ENCODE measurements at regions not wholly inside any gene's neighbourhood (a gene's known extent, or its start where the extent isn't known, plus 50 kb on each side); places are given as distances from the start of the nearest gene placed in this dataset.
A peak's percentile ranks its signal among the peaks of the same experiment; 100 is the strongest.

DNA sequence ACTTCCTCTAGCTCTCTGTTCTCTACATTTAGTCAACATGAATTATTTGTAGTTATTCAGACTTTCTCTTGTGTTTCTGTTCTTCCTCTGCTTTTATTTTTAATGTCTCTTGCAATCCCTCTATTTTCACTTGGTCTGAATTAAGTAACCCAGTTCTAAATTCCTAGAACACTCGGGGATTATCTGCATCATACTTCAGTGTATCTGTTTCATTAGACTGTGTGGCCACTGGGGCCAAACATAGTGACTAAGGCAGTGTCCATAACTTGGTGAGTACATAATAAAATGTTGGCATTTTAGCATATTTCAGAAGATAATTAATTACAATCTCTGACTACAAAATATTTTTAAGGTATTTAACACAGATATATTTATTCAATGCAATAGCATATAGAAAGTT lies 1087.2 kb upstream of the B3GALT2 start:
- Mint-ChIP-seq H3K4me1 (ENCODE audit: insufficient read depth, unreplicated experiment) (no peaks in the 10 kb centered on the region), H3K9me3 (ENCODE audit: unreplicated experiment) (no peaks in the 10 kb centered on the region), H3K27me3 (ENCODE audit: insufficient read depth, unreplicated experiment) (no peaks in the 10 kb centered on the region), H3K4me3 (ENCODE audit: unreplicated experiment) (no peak overlapping the region), H3K27ac (ENCODE audit: low read depth, unreplicated experiment) (no peak overlapping the region), H3K36me3 (ENCODE audit: insufficient read depth, unreplicated experiment) (no peaks in the 10 kb centered on the region)
- DNase-seq (ENCODE audit: unreplicated experiment): no peak
- intact Hi-C loops (cut with micrococcal nuclease): no loop called here
- TF ChIP-seq, protein P1, sequence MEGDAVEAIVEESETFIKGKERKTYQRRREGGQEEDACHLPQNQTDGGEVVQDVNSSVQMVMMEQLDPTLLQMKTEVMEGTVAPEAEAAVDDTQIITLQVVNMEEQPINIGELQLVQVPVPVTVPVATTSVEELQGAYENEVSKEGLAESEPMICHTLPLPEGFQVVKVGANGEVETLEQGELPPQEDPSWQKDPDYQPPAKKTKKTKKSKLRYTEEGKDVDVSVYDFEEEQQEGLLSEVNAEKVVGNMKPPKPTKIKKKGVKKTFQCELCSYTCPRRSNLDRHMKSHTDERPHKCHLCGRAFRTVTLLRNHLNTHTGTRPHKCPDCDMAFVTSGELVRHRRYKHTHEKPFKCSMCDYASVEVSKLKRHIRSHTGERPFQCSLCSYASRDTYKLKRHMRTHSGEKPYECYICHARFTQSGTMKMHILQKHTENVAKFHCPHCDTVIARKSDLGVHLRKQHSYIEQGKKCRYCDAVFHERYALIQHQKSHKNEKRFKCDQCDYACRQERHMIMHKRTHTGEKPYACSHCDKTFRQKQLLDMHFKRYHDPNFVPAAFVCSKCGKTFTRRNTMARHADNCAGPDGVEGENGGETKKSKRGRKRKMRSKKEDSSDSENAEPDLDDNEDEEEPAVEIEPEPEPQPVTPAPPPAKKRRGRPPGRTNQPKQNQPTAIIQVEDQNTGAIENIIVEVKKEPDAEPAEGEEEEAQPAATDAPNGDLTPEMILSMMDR (IDR thresholded peaks at IDR 0.05; ENCODE audit: unreplicated experiment): no peak
- ChIA-PET CTCF (no interaction called here), POLR2A (no interaction called here)
- BruUV-seq (replicated peaks): no TSS peak

DNA sequence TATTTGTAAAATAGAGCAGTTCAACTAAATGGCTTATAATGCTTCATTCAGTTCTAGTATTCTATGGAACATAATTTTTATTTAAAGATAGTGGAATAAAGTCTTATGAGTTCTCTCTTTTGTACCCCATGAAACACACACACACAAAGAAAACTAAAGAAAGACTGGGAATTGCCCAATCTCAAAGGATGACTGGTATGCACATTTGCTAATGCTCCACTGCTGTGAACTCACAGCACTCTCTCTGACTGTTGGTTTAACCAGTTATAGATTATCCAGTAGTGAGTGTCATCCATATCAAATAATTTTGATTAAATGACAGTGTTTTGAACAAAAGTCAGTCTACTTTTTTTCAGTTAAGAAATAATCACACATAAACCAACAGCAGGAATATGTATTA lies 1082.4 kb upstream of the B3GALT2 start:
- BruUV-seq (replicated peaks): no TSS peak
- Mint-ChIP-seq H3K27ac (ENCODE audit: low read depth, unreplicated experiment) (no peak overlapping the region), H3K9me3 (ENCODE audit: unreplicated experiment) (no peaks in the 10 kb centered on the region), H3K36me3 (ENCODE audit: insufficient read depth, unreplicated experiment) (no peaks in the 10 kb centered on the region), H3K4me1 (ENCODE audit: insufficient read depth, unreplicated experiment) (no peaks in the 10 kb centered on the region), H3K27me3 (ENCODE audit: insufficient read depth, unreplicated experiment) (no peaks in the 10 kb centered on the region), H3K4me3 (ENCODE audit: unreplicated experiment) (no peak overlapping the region)
- intact Hi-C loops (cut with micrococcal nuclease): no loop called here
- peak; percentile 22 for DNase-seq (ENCODE audit: unreplicated experiment)
- POLR2A ChIA-PET: no interaction called here
- TF ChIP-seq, protein P1 (IDR thresholded peaks at IDR 0.05; ENCODE audit: unreplicated experiment): no peak
- CTCF ChIA-PET: no interaction called here

DNA sequence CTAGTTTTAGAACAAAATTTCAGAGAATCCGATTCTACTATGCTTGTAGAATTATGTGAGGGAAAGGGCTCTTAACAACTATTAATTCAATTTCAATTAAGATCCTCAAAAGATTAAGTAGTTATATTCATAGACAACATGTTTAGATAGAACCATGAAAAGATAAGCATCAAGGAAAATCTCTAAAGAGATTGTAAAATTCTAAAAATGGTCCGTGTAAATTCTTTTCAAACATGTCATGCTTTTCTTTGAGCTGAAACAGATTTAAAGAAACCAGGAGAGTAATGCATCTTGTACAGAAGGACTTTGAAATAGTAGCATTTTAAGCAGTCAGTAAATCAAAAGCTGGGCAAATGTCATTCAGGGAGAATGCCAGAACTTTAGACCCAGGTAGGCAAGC lies 1080.6 kb upstream of the B3GALT2 start:
- H3K4me1 Mint-ChIP-seq (ENCODE audit: insufficient read depth, unreplicated experiment): no peaks in the 10 kb centered on the region
- intact Hi-C loops (cut with micrococcal nuclease): no loop called here
- H3K27ac Mint-ChIP-seq (ENCODE audit: low read depth, unreplicated experiment): no peak overlapping the region
- DNase-seq (ENCODE audit: unreplicated experiment): no peak
- peaks cover 15% of the 10 kb centered on the region for H3K9me3 Mint-ChIP-seq (ENCODE audit: unreplicated experiment)
- no peak overlapping the region for H3K4me3 Mint-ChIP-seq (ENCODE audit: unreplicated experiment)
- no peaks in the 10 kb centered on the region for H3K27me3 Mint-ChIP-seq (ENCODE audit: insufficient read depth, unreplicated experiment)
- CTCF ChIA-PET: interaction anchor here (0.7 kb wide), 1 partner anchor 1181 kb away, joined by 4 read pairs; no protein-coding TSS in a partner anchor
- POLR2A ChIA-PET: no interaction called here
- no peaks in the 10 kb centered on the region for H3K36me3 Mint-ChIP-seq (ENCODE audit: insufficient read depth, unreplicated experiment)
- BruUV-seq (replicated peaks): no TSS peak
- TF ChIP-seq, protein P1 (IDR thresholded peaks at IDR 0.05; ENCODE audit: unreplicated experiment): no peak

DNA sequence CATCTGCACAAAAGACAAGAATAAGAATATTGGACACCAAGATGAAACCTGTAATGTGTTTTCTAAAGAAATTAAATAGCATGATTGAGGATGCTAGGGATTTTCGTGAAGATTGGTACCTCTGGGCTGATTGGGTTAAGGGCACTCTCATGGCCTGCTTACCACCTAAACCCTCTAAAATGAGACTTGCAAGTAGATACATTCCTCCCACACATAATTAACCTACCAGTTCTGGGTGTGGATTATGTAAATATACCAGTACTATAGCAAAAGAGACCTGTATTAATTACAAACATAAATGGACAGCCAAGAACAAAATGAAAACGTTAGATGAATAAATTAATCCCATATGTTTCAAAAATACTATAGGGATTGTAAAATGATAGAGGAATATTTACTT lies 1069.6 kb upstream of the B3GALT2 start:
- TF ChIP-seq, protein P1 (IDR thresholded peaks at IDR 0.05; ENCODE audit: unreplicated experiment): no peak
- POLR2A ChIA-PET: no interaction called here
- H3K4me1 Mint-ChIP-seq (ENCODE audit: insufficient read depth, unreplicated experiment): no peaks in the 10 kb centered on the region
- no peaks in the 10 kb centered on the region for H3K36me3 Mint-ChIP-seq (ENCODE audit: insufficient read depth, unreplicated experiment)
- DNase-seq (ENCODE audit: unreplicated experiment): no peak
- H3K9me3 Mint-ChIP-seq (ENCODE audit: unreplicated experiment): no peaks in the 10 kb centered on the region
- CTCF ChIA-PET: no interaction called here
- no peak overlapping the region for H3K27ac Mint-ChIP-seq (ENCODE audit: low read depth, unreplicated experiment)
- intact Hi-C loops (cut with micrococcal nuclease): no loop called here
- no peak overlapping the region for H3K4me3 Mint-ChIP-seq (ENCODE audit: unreplicated experiment)
- no TSS peak for BruUV-seq (replicated peaks)
- no peaks in the 10 kb centered on the region for H3K27me3 Mint-ChIP-seq (ENCODE audit: insufficient read depth, unreplicated experiment)
